HCT116 (cell line): ENCODE measurements at regions not wholly inside any gene's neighbourhood (a gene's known extent, or its start where the extent isn't known, plus 50 kb on each side); places are given as distances from the start of the nearest gene placed in this dataset.

Experiments
- ATAC-seq: fragments of 200-7000 bp; cut with Tn5 transposase; 2 replicates; pipeline ENCODE4 v1.9.1; 2020; ENCODE audit warnings: mild to moderate bottlenecking, moderate library complexity
- BruUV-seq: library from RNA; stranded (reverse); fragments of 400-500 nt; replicated peaks from 2 replicates; lab custom pipeline; 2021; lab: Mats Ljungman, UMichigan
- CTCF ChIA-PET: fragments of 300-600 bp; sonication (Branson Sonifier 250); formaldehyde crosslinking; loops from one replicate; lab custom pipeline; 2021; ENCODE audit warnings: antibody characterized with exemption; lab: Charles Lee
- POLR2A ChIA-PET: fragments of 300-600, 350-600 bp; sonication (Branson Sonifier 250); formaldehyde crosslinking; loops from one replicate; lab custom pipeline; 2021; ENCODE audit warnings: antibody characterized with exemption; lab: Charles Lee
- RAD21 ChIA-PET, 2 experiments: fragments of 300-600 bp; sonication (Branson Sonifier 250); formaldehyde crosslinking; loops; one replicate each; lab custom pipeline; 2023; ENCODE audit warnings: low total read pairs in 2 of 2; ENCODE audit not compliant: uncharacterized antibody in 2 of 2, unreplicated experiment in 2 of 2, low non-redundant PET in 1 of 2; lab: Charles Lee
- DNase-seq: peaks from one replicate; pipeline ENCODE4 v3.0.0-alpha.2; 2010; ENCODE audit warnings: low read depth, low spot score
- H2AFZ ChIP-seq: fragments of 200-600 bp; shearing (Covaris generic), sonication (generic); 2 replicates; pipeline ENCODE4 v1.6.1; 2017; ENCODE audit warnings: low read depth, mixed run types, mixed read lengths, antibody characterized with exemption, low read length; ENCODE audit not compliant: poor library complexity, severe bottlenecking
- H3K27ac ChIP-seq: 2 replicates; pipeline ENCODE4 v1.5.1; 2012; ENCODE audit warnings: low read depth, low read length
- H3K27me3 ChIP-seq: fragments of 200-600 bp; sonication (generic); 2 replicates; pipeline ENCODE4 v1.6.1; 2016; ENCODE audit warnings: mixed run types, low read length, mixed read lengths; ENCODE audit not compliant: insufficient read depth
- H3K36me3 ChIP-seq, 2 experiments: fragments of 200-500 bp in 1 of 2; fragments of 200-600 bp in 1 of 2; sonication (Bioruptor generic) in 1 of 2; sonication (generic) in 1 of 2; 2 replicates each; pipeline versions ENCODE4 v1.5.1 to v1.6.1; 2014 to 2016; ENCODE audit warnings: low read length in 2 of 2, inconsistent platforms in 1 of 2, mixed read lengths in 1 of 2, mixed run types in 1 of 2; ENCODE audit not compliant: insufficient read depth in 2 of 2, control insufficient read depth in 1 of 2
- H3K4me1 ChIP-seq, 2 experiments: fragments of 200-600 bp in 1 of 2; sonication (generic) in 1 of 2; 2 replicates each; pipeline versions ENCODE4 v1.5.1 to v1.6.1; 2012 to 2017; ENCODE audit warnings: low read length in 2 of 2, inconsistent platforms in 1 of 2, mild to moderate bottlenecking in 1 of 2, mixed read lengths in 1 of 2, mixed run types in 1 of 2, moderate library complexity in 1 of 2; ENCODE audit not compliant: insufficient read depth in 2 of 2, control insufficient read depth in 1 of 2
- H3K4me2 ChIP-seq: fragments of 200-600 bp; sonication (generic); 2 replicates; pipeline ENCODE4 v1.6.1; 2017; ENCODE audit warnings: mixed run types, low read length, mixed read lengths
- H3K4me3 ChIP-seq, 2 experiments: fragments of 200-600 bp in 1 of 2; sonication (generic) in 1 of 2; replicated peaks in 1 of 2; 2 replicates each; pipeline ENCODE4 v1.5.1; 2011 to 2016; ENCODE audit warnings: low read length in 2 of 2, control low read depth in 1 of 2, low read depth in 1 of 2, mild to moderate bottlenecking in 1 of 2, mixed read lengths in 1 of 2, mixed run types in 1 of 2
- H3K79me2 ChIP-seq: fragments of 200-600 bp; sonication (generic); 2 replicates; pipeline ENCODE4 v1.6.1; 2017; ENCODE audit warnings: mild to moderate bottlenecking, mixed run types, low read length, moderate library complexity, mixed read lengths; ENCODE audit not compliant: insufficient read depth
- H3K9ac ChIP-seq: fragments of 200-600 bp; sonication (generic); 2 replicates; pipeline ENCODE4 v1.6.1; 2016; ENCODE audit warnings: low read length, mixed read lengths
- H3K9me2 ChIP-seq: fragments of 200-600 bp; sonication (generic), shearing (Covaris generic); 2 replicates; pipeline ENCODE4 v1.6.1; 2017; ENCODE audit warnings: mixed run types, mild to moderate bottlenecking, moderate library complexity; ENCODE audit not compliant: insufficient read depth
- H3K9me3 ChIP-seq, 2 experiments: fragments of 200-500 bp in 1 of 2; fragments of 200-600 bp in 1 of 2; sonication (Bioruptor generic) in 1 of 2; sonication (generic) in 1 of 2; 2 replicates each; pipeline ENCODE4 v1.6.1; 2014 to 2017; ENCODE audit warnings: low read length in 2 of 2, mixed read lengths in 2 of 2, inconsistent platforms in 1 of 2, low read depth in 1 of 2, mild to moderate bottlenecking in 1 of 2, mixed run types in 1 of 2, moderate library complexity in 1 of 2; ENCODE audit not compliant: control insufficient read depth in 1 of 2, insufficient read depth in 1 of 2
- H4K20me1 ChIP-seq: fragments of 200-600 bp; sonication (generic), shearing (Covaris generic); 2 replicates; pipeline ENCODE4 v1.6.1; 2017; ENCODE audit warnings: mixed run types, mild to moderate bottlenecking, moderate library complexity; ENCODE audit not compliant: insufficient read depth
- CBX3 ChIP-seq: IDR thresholded peaks from 2 replicates; pipeline ENCODE4 v1.6.1; 2012; ENCODE audit warnings: low read depth
- CEBPB ChIP-seq: IDR thresholded peaks from 2 replicates; pipeline ENCODE4 v1.6.1; 2012; ENCODE audit warnings: low read depth
- EGR1 ChIP-seq: IDR thresholded peaks from 2 replicates; pipeline ENCODE4 v1.6.1; 2012; ENCODE audit warnings: low read depth
- ELF1 ChIP-seq: IDR thresholded peaks from 2 replicates; pipeline ENCODE4 v1.6.1; 2012; ENCODE audit warnings: low read depth, borderline replicate concordance
- EZH2 ChIP-seq: fragments of 200-600 bp; sonication (generic); IDR thresholded peaks from 2 replicates; pipeline ENCODE4 v1.6.1; 2017; ENCODE audit warnings: antibody characterized with exemption, mixed run types
- EZH2phosphoT487 ChIP-seq: fragments of 200-600 bp; IDR thresholded peaks from 2 replicates; pipeline ENCODE4 v1.6.1; 2018; ENCODE audit warnings: antibody characterized with exemption, borderline replicate concordance
- FOSL1 ChIP-seq: IDR thresholded peaks from 2 replicates; pipeline ENCODE4 v1.6.1; 2012; ENCODE audit warnings: low read depth
- JUND ChIP-seq: IDR thresholded peaks from 2 replicates; pipeline ENCODE4 v1.6.1; 2012
- MAX ChIP-seq: IDR thresholded peaks from 2 replicates; pipeline ENCODE4 v1.6.1; 2012
- POLR2A ChIP-seq: IDR thresholded peaks from 2 replicates; pipeline ENCODE4 v1.7.0; 2011; ENCODE audit warnings: borderline replicate concordance; ENCODE audit not compliant: insufficient read depth, insufficient read length; ENCODE audit errors: extremely low read depth
- POLR2AphosphoS5 ChIP-seq: IDR thresholded peaks from 2 replicates; pipeline ENCODE4 v1.6.1; 2011; ENCODE audit warnings: mild to moderate bottlenecking, low read depth, low read length, moderate library complexity
- RAD21 ChIP-seq: IDR thresholded peaks from 2 replicates; pipeline ENCODE4 v1.6.1; 2012; ENCODE audit warnings: low read depth, mild to moderate bottlenecking
- REST ChIP-seq: IDR thresholded peaks from 2 replicates; pipeline ENCODE4 v1.6.1; 2012; ENCODE audit warnings: low read depth
- SP1 ChIP-seq: IDR thresholded peaks from 2 replicates; pipeline ENCODE4 v1.6.1; 2012; ENCODE audit warnings: low read depth
- SRF ChIP-seq: IDR thresholded peaks from 2 replicates; pipeline ENCODE4 v1.6.1; 2012; ENCODE audit warnings: low read depth
- TCF7L2 ChIP-seq: IDR thresholded peaks from 2 replicates; pipeline ENCODE4 v1.7.0; 2011; ENCODE audit warnings: borderline replicate concordance, inconsistent platforms; ENCODE audit not compliant: insufficient read depth, insufficient read length; ENCODE audit errors: extremely low read depth
- ZFX ChIP-seq: fragments of 450-650 bp; IDR thresholded peaks from 2 replicates; pipeline ENCODE4 v1.6.1; 2017
- ZNF274 ChIP-seq: fragments of 200-500 bp; sonication (Bioruptor generic); IDR thresholded peaks from 2 replicates; pipeline ENCODE4 v1.6.1; 2014; ENCODE audit warnings: mild to moderate bottlenecking, low read depth, low read length, inconsistent platforms
- intact Hi-C: fragments of 100-400 bp; cut with micrococcal nuclease; formaldehyde crosslinking; loops from 2 replicates; pipeline ENCODE4 v1.10.0; 2022
- TF ChIP-seq, protein P1 (sequence below), 3 experiments: fragments of 200-600 bp in 1 of 3; sonication (generic) in 1 of 3; IDR thresholded peaks in 2 of 3; conservative IDR thresholded peaks in 1 of 3; 2 replicates each; pipeline ENCODE4 v1.5.1; 2012 to 2017; ENCODE audit warnings: low read depth in 2 of 3, low read length in 2 of 3, antibody characterized with exemption in 1 of 3, borderline replicate concordance in 1 of 3, control low read depth in 1 of 3, mild to moderate bottlenecking in 1 of 3, mixed read lengths in 1 of 3, mixed run types in 1 of 3, moderate library complexity in 1 of 3; ENCODE audit not compliant: insufficient read depth in 1 of 3

DNA sequence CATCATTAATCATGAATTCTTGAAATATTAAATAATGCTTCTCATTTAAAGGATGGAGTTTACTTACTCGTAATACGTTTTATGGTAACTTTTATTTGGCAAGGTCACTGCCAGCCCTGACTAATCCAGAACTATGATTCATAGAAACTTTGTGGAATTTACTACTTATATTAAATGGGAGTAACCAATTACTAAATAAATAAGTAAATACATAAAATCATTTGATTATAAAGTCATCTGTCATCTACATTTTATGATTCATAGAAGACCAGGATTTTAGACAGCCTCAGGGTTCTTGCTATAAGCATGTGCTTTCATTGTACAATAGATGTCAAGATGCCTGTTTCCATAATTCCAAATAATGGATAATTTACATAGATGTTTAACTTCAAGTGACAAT, 611.1 kb downstream of the TBC1D4 start:
- Histone ChIP-seq H3K9ac (no peak overlapping the region), H3K36me3 (no peaks in the 10 kb centered on the region), H3K9me2 (no peaks in the 10 kb centered on the region), H3K27ac (no peak overlapping the region), H3K9me3 (peaks cover 0 to 4% of the 10 kb centered on the region in 2 experiments; a peak in 2 of 4 replicates), H3K4me3 (no peak overlapping the region)
- DNase-seq (no peak), ATAC-seq (no peak)
- RAD21 ChIA-PET: no interaction called here
- intact Hi-C loops: no loop called here
- TF ChIP-seq MAX (no peak), SP1 (no peak), ZFX (no peak), ZNF274 (no peak), POLR2AphosphoS5 (no peak), JUND (no peak), EZH2phosphoT487 (no peak), CEBPB (no peak), POLR2A (no peak), RAD21 (no peak), TCF7L2 (no peak), SRF (no peak), ELF1 (no peak), CBX3 (no peak), EZH2 (no peak), FOSL1 (no peak), REST (no peak), EGR1 (no peak)
- TF ChIP-seq, protein P1, sequence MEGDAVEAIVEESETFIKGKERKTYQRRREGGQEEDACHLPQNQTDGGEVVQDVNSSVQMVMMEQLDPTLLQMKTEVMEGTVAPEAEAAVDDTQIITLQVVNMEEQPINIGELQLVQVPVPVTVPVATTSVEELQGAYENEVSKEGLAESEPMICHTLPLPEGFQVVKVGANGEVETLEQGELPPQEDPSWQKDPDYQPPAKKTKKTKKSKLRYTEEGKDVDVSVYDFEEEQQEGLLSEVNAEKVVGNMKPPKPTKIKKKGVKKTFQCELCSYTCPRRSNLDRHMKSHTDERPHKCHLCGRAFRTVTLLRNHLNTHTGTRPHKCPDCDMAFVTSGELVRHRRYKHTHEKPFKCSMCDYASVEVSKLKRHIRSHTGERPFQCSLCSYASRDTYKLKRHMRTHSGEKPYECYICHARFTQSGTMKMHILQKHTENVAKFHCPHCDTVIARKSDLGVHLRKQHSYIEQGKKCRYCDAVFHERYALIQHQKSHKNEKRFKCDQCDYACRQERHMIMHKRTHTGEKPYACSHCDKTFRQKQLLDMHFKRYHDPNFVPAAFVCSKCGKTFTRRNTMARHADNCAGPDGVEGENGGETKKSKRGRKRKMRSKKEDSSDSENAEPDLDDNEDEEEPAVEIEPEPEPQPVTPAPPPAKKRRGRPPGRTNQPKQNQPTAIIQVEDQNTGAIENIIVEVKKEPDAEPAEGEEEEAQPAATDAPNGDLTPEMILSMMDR (IDR thresholded peaks at IDR 0.05 in 2 of 3, conservative IDR thresholded peaks at IDR 0.05 in 1 of 3; ENCODE audit: borderline replicate concordance in 1 of 3, insufficient read depth in 1 of 3, low read depth in 2 of 3, low read length in 2 of 3): no peak
- TF ChIP-seq, all 23 proteins: peak for 0
- H3K4me1 ChIP-seq: no peaks in the 10 kb centered on the region
- POLR2A ChIA-PET: no interaction called here
- no peak overlapping the region for H3K4me2 ChIP-seq
- no peaks in the 10 kb centered on the region for H3K79me2 ChIP-seq
- no peak overlapping the region for H2AFZ ChIP-seq
- no peaks in the 10 kb centered on the region for H3K27me3 ChIP-seq
- CTCF ChIA-PET: no interaction called here
- H4K20me1 ChIP-seq: no peaks in the 10 kb centered on the region
- no TSS peak for BruUV-seq
